C1 segment of cervical spinal cord (tissue), 14 donors: ENCODE measurements at regions not wholly inside any gene's neighbourhood (a gene's known extent, or its start where the extent isn't known, plus 50 kb on each side); places are given as distances from the start of the nearest gene placed in this dataset.

Experiments
- DNase-seq, 14 donors: peaks; one replicate each; lab custom pipeline; 2025; lab: John Stamatoyannopoulos, UW

GRCh38 chr7:131105294-131105798 lies 222.3 kb upstream of the MKLN1 start:
- peak in 4 of 14 donors; percentile 58 to 83 (median 68) for DNase-seq

GRCh38 chr7:131105799-131106680 lies 221.6 kb upstream of the MKLN1 start:
- peak; percentile 17 to 95 (median 81) for DNase-seq

GRCh38 chr7:131106681-131107336 lies 220.9 kb upstream of the MKLN1 start:
- peak in 10 of 14 donors; percentile 38 to 70 (median 59) for DNase-seq

- DNase-seq: peak in 13 of 14 donors; percentile 14 to 87 (median 75)
Measured at GRCh38 chr7:131107337-131108211, 220.1 kb upstream of the MKLN1 start.

GRCh38 chr7:131108212-131108940 lies 219.3 kb upstream of the MKLN1 start:
- DNase-seq: peak in 3 of 14 donors; percentile 34 to 67 (median 34)

- DNase-seq: peak in 1 of 14 donors; percentile 51
Measured at GRCh38 chr7:131109011-131109758, 218.5 kb upstream of the MKLN1 start.

GRCh38 chr7:131109759-131110296 lies 217.8 kb upstream of the MKLN1 start:
- DNase-seq: peak; percentile 14 to 79 (median 62)

GRCh38 chr7:131110297-131111080 lies 217.2 kb upstream of the MKLN1 start:
- peak in 11 of 14 donors; percentile 34 to 67 (median 51) for DNase-seq

- peak in 1 of 14 donors; percentile 65 for DNase-seq
Measured at GRCh38 chr7:131111081-131111576, 216.5 kb upstream of the MKLN1 start.

GRCh38 chr7:131111792-131112191 lies 215.9 kb upstream of the MKLN1 start:
- no peak for DNase-seq

GRCh38 chr7:131112431-131112830 lies 215.2 kb upstream of the MKLN1 start:
- no peak for DNase-seq

- no peak for DNase-seq
Measured at GRCh38 chr7:131115340-131115739, 212.3 kb upstream of the MKLN1 start.

- DNase-seq: no peak
Measured at GRCh38 chr7:131117439-131117838, 210.2 kb upstream of the MKLN1 start.

- no peak for DNase-seq
Measured at GRCh38 chr7:131119381-131119780, 208.3 kb upstream of the MKLN1 start.

- DNase-seq: no peak
Measured at GRCh38 chr7:131122394-131122793, 205.3 kb upstream of the MKLN1 start.

- no peak for DNase-seq
Measured at GRCh38 chr7:131124001-131124629, 203.6 kb upstream of the MKLN1 start.

GRCh38 chr7:131124867-131125266 lies 202.8 kb upstream of the MKLN1 start:
- DNase-seq: no peak

- DNase-seq: no peak
Measured at GRCh38 chr7:131130324-131130723, 197.4 kb upstream of the MKLN1 start.
